ENCODE measurements at regions not wholly inside any gene's neighbourhood (a gene's known extent, or its start where the extent isn't known, plus 50 kb on each side); places are given as distances from the start of the nearest gene placed in this dataset.

- H3K27ac ChIP-seq (ENCODE audit: low read depth, low read length), result no peak overlapping the region
- H3K9ac ChIP-seq (ENCODE audit: low read depth in 1 of 2, low read length in 2 of 2), result no peak overlapping the region
- no peaks in the 10 kb centered on the region for H3K27me3 ChIP-seq (ENCODE audit: control insufficient read depth in 1 of 2, insufficient read depth in 2 of 2, low read length in 2 of 2)
- no peaks in the 10 kb centered on the region for H3K4me1 ChIP-seq (ENCODE audit: control insufficient read depth in 1 of 2, insufficient read depth in 2 of 2, low read length in 2 of 2)
- H3K9me3 ChIP-seq (ENCODE audit: control insufficient read depth in 1 of 2, low read length in 2 of 2), result peaks cover 29 to 30% of the 10 kb centered on the region in 2 donors
- H3K36me3 ChIP-seq (ENCODE audit: control insufficient read depth in 1 of 2, insufficient read depth in 2 of 2, low read length in 2 of 2), result no peaks in the 10 kb centered on the region
- H3K4me3 ChIP-seq (ENCODE audit: low read depth in 1 of 2, low read length in 2 of 2), result no peak overlapping the region
Observed at GRCh38 chr13:19067767-19068166, 113.9 kb downstream of the TUBA3C start.

- H3K4me1 ChIP-seq (ENCODE audit: control insufficient read depth in 1 of 2, insufficient read depth in 2 of 2, low read length in 2 of 2), result no peaks in the 10 kb centered on the region
- H3K27ac ChIP-seq (ENCODE audit: low read depth, low read length), result no peak overlapping the region
- H3K9me3 ChIP-seq (ENCODE audit: control insufficient read depth in 1 of 2, low read length in 2 of 2), result peaks cover 25 to 34% of the 10 kb centered on the region in 2 donors
- no peak overlapping the region for H3K4me3 ChIP-seq (ENCODE audit: low read depth in 1 of 2, low read length in 2 of 2)
- no peak overlapping the region for H3K9ac ChIP-seq (ENCODE audit: low read depth in 1 of 2, low read length in 2 of 2)
- no peaks in the 10 kb centered on the region for H3K36me3 ChIP-seq (ENCODE audit: control insufficient read depth in 1 of 2, insufficient read depth in 2 of 2, low read length in 2 of 2)
- H3K27me3 ChIP-seq (ENCODE audit: control insufficient read depth in 1 of 2, insufficient read depth in 2 of 2, low read length in 2 of 2), result no peaks in the 10 kb centered on the region
Observed at GRCh38 chr13:19062801-19063200, 118.8 kb downstream of the TUBA3C start.

- H3K36me3 ChIP-seq (ENCODE audit: control insufficient read depth in 1 of 2, insufficient read depth in 2 of 2, low read length in 2 of 2), result no peaks in the 10 kb centered on the region
- no peak overlapping the region for H3K27ac ChIP-seq (ENCODE audit: low read depth, low read length)
- no peak overlapping the region for H3K9ac ChIP-seq (ENCODE audit: low read depth in 1 of 2, low read length in 2 of 2)
- peaks cover 22 to 40% of the 10 kb centered on the region in 2 donors for H3K9me3 ChIP-seq (ENCODE audit: control insufficient read depth in 1 of 2, low read length in 2 of 2)
- no peaks in the 10 kb centered on the region for H3K4me1 ChIP-seq (ENCODE audit: control insufficient read depth in 1 of 2, insufficient read depth in 2 of 2, low read length in 2 of 2)
- H3K4me3 ChIP-seq (ENCODE audit: low read depth in 1 of 2, low read length in 2 of 2), result no peak overlapping the region
- no peaks in the 10 kb centered on the region for H3K27me3 ChIP-seq (ENCODE audit: control insufficient read depth in 1 of 2, insufficient read depth in 2 of 2, low read length in 2 of 2)
Observed at GRCh38 chr13:19062019-19062646, 119.5 kb downstream of the TUBA3C start.

- Histone ChIP-seq H3K36me3 (ENCODE audit: control insufficient read depth in 1 of 2, insufficient read depth in 2 of 2, low read length in 2 of 2) (no peaks in the 10 kb centered on the region), H3K4me3 (ENCODE audit: low read depth in 1 of 2, low read length in 2 of 2) (no peak overlapping the region), H3K4me1 (ENCODE audit: control insufficient read depth in 1 of 2, insufficient read depth in 2 of 2, low read length in 2 of 2) (no peaks in the 10 kb centered on the region), H3K27ac (ENCODE audit: low read depth, low read length) (no peak overlapping the region), H3K27me3 (ENCODE audit: control insufficient read depth in 1 of 2, insufficient read depth in 2 of 2, low read length in 2 of 2) (no peaks in the 10 kb centered on the region), H3K9ac (ENCODE audit: low read depth in 1 of 2, low read length in 2 of 2) (no peak overlapping the region), H3K9me3 (ENCODE audit: control insufficient read depth in 1 of 2, low read length in 2 of 2) (peaks cover 22 to 48% of the 10 kb centered on the region in 2 donors)
Observed at GRCh38 chr13:19061278-19061677, 120.3 kb downstream of the TUBA3C start.

GRCh38 chr13:19060311-19061002 is 121.2 kb downstream of the TUBA3C start:
- Histone ChIP-seq H3K27me3 (ENCODE audit: control insufficient read depth in 1 of 2, insufficient read depth in 2 of 2, low read length in 2 of 2) (no peaks in the 10 kb centered on the region), H3K4me3 (ENCODE audit: low read depth in 1 of 2, low read length in 2 of 2) (no peak overlapping the region), H3K36me3 (ENCODE audit: control insufficient read depth in 1 of 2, insufficient read depth in 2 of 2, low read length in 2 of 2) (no peaks in the 10 kb centered on the region), H3K4me1 (ENCODE audit: control insufficient read depth in 1 of 2, insufficient read depth in 2 of 2, low read length in 2 of 2) (no peaks in the 10 kb centered on the region), H3K9ac (ENCODE audit: low read depth in 1 of 2, low read length in 2 of 2) (no peak overlapping the region), H3K27ac (ENCODE audit: low read depth, low read length) (no peak overlapping the region), H3K9me3 (ENCODE audit: control insufficient read depth in 1 of 2, low read length in 2 of 2) (peaks cover 26 to 56% of the 10 kb centered on the region in 2 donors)

- no peak overlapping the region for H3K27ac ChIP-seq (ENCODE audit: low read depth, low read length)
- H3K9ac ChIP-seq (ENCODE audit: low read depth in 1 of 2, low read length in 2 of 2), result no peak overlapping the region
- no peak overlapping the region for H3K4me3 ChIP-seq (ENCODE audit: low read depth in 1 of 2, low read length in 2 of 2)
- no peaks in the 10 kb centered on the region for H3K36me3 ChIP-seq (ENCODE audit: control insufficient read depth in 1 of 2, insufficient read depth in 2 of 2, low read length in 2 of 2)
- H3K4me1 ChIP-seq (ENCODE audit: control insufficient read depth in 1 of 2, insufficient read depth in 2 of 2, low read length in 2 of 2), result no peaks in the 10 kb centered on the region
- H3K27me3 ChIP-seq (ENCODE audit: control insufficient read depth in 1 of 2, insufficient read depth in 2 of 2, low read length in 2 of 2), result no peaks in the 10 kb centered on the region
- H3K9me3 ChIP-seq (ENCODE audit: control insufficient read depth in 1 of 2, low read length in 2 of 2), result peaks cover 31 to 55% of the 10 kb centered on the region in 2 donors
Observed at GRCh38 chr13:19059016-19059780, 122.4 kb downstream of the TUBA3C start.

- Histone ChIP-seq H3K27ac (ENCODE audit: low read depth, low read length) (no peak overlapping the region), H3K4me1 (ENCODE audit: control insufficient read depth in 1 of 2, insufficient read depth in 2 of 2, low read length in 2 of 2) (no peaks in the 10 kb centered on the region), H3K9me3 (ENCODE audit: control insufficient read depth in 1 of 2, low read length in 2 of 2) (peaks cover 28 to 54% of the 10 kb centered on the region in 2 donors), H3K27me3 (ENCODE audit: control insufficient read depth in 1 of 2, insufficient read depth in 2 of 2, low read length in 2 of 2) (no peaks in the 10 kb centered on the region), H3K36me3 (ENCODE audit: control insufficient read depth in 1 of 2, insufficient read depth in 2 of 2, low read length in 2 of 2) (no peaks in the 10 kb centered on the region), H3K9ac (ENCODE audit: low read depth in 1 of 2, low read length in 2 of 2) (no peak overlapping the region), H3K4me3 (ENCODE audit: low read depth in 1 of 2, low read length in 2 of 2) (no peak overlapping the region)
Observed at GRCh38 chr13:19058566-19058965, 123.1 kb downstream of the TUBA3C start.

- Histone ChIP-seq H3K27me3 (ENCODE audit: control insufficient read depth in 1 of 2, insufficient read depth in 2 of 2, low read length in 2 of 2) (no peaks in the 10 kb centered on the region), H3K36me3 (ENCODE audit: control insufficient read depth in 1 of 2, insufficient read depth in 2 of 2, low read length in 2 of 2) (no peaks in the 10 kb centered on the region), H3K4me3 (ENCODE audit: low read depth in 1 of 2, low read length in 2 of 2) (no peak overlapping the region), H3K27ac (ENCODE audit: low read depth, low read length) (no peak overlapping the region), H3K4me1 (ENCODE audit: control insufficient read depth in 1 of 2, insufficient read depth in 2 of 2, low read length in 2 of 2) (no peaks in the 10 kb centered on the region), H3K9me3 (ENCODE audit: control insufficient read depth in 1 of 2, low read length in 2 of 2) (peaks cover 30 to 58% of the 10 kb centered on the region in 2 donors), H3K9ac (ENCODE audit: low read depth in 1 of 2, low read length in 2 of 2) (no peak overlapping the region)
Observed at GRCh38 chr13:19057588-19058340, 123.9 kb downstream of the TUBA3C start.

GRCh38 chr13:19056984-19057490 is 124.6 kb downstream of the TUBA3C start:
- no peaks in the 10 kb centered on the region for H3K27me3 ChIP-seq (ENCODE audit: control insufficient read depth in 1 of 2, insufficient read depth in 2 of 2, low read length in 2 of 2)
- H3K4me1 ChIP-seq (ENCODE audit: control insufficient read depth in 1 of 2, insufficient read depth in 2 of 2, low read length in 2 of 2), result no peaks in the 10 kb centered on the region
- no peak overlapping the region for H3K27ac ChIP-seq (ENCODE audit: low read depth, low read length)
- H3K9me3 ChIP-seq (ENCODE audit: control insufficient read depth in 1 of 2, low read length in 2 of 2), result peaks cover 30 to 53% of the 10 kb centered on the region in 2 donors
- no peak overlapping the region for H3K4me3 ChIP-seq (ENCODE audit: low read depth in 1 of 2, low read length in 2 of 2)
- no peaks in the 10 kb centered on the region for H3K36me3 ChIP-seq (ENCODE audit: control insufficient read depth in 1 of 2, insufficient read depth in 2 of 2, low read length in 2 of 2)
- no peak overlapping the region for H3K9ac ChIP-seq (ENCODE audit: low read depth in 1 of 2, low read length in 2 of 2)

Data from duodenal mucosa (tissue), 2 donors.